IMR-90 (cell line): ENCODE measurements at regions not wholly inside any gene's neighbourhood (a gene's known extent, or its start where the extent isn't known, plus 50 kb on each side); places are given as distances from the start of the nearest gene placed in this dataset.

Source experiments
- ATAC-seq: fragments of 200-7000 bp; cut with Tn5 transposase; 2 replicates; pipeline ENCODE4 v1.9.1; 2020; ENCODE audit warnings: low read depth, mild to moderate bottlenecking, moderate library complexity
- BruUV-seq: library from RNA; stranded (reverse); fragments of 400-500 nt; replicated peaks from 2 replicates; lab custom pipeline; 2021; lab: Mats Ljungman, UMichigan
- CTCF ChIA-PET: fragments of 300-600 bp; formaldehyde crosslinking; extraction: SDS; loops from one replicate; lab custom pipeline; 2021; ENCODE audit warnings: antibody characterized with exemption; lab: Yijun Ruan, JAX
- POLR2A ChIA-PET: fragments of 300-600 bp; sonication (Branson Sonifier 250); formaldehyde crosslinking; loops from one replicate; lab custom pipeline; 2022; ENCODE audit warnings: antibody characterized with exemption; ENCODE audit not compliant: unreplicated experiment; lab: Charles Lee
- DNase-seq: peaks from one replicate; pipeline ENCODE4 v3.0.0; 2013
- H2AFZ ChIP-seq: replicated peaks from 2 replicates; pipeline ENCODE3; 2013; ENCODE audit warnings: low read length, mild to moderate bottlenecking; ENCODE audit not compliant: poor library complexity
- H2AK5ac ChIP-seq: 2 replicates; pipeline ENCODE4 v1.6.1; 2013; ENCODE audit warnings: low read depth, low read length, inconsistent platforms
- H2AK9ac ChIP-seq: replicated peaks from 2 replicates; pipeline ENCODE3; 2013; ENCODE audit warnings: mild to moderate bottlenecking, low read depth, low read length, moderate library complexity; ENCODE audit not compliant: poor library complexity
- H2BK120ac ChIP-seq: 2 replicates; pipeline ENCODE4 v1.6.1; 2013; ENCODE audit warnings: low read depth, low read length, inconsistent platforms
- H2BK15ac ChIP-seq: 3 replicates; pipeline ENCODE4 v1.6.1; 2013; ENCODE audit warnings: low read depth, low read length, inconsistent platforms
- H2BK20ac ChIP-seq: 2 replicates; pipeline ENCODE4 v1.6.1; 2013; ENCODE audit warnings: low read depth, mild to moderate bottlenecking, inconsistent platforms, low read length, moderate library complexity
- H2BK5ac ChIP-seq: 2 replicates; pipeline ENCODE4 v1.6.1; 2013; ENCODE audit warnings: mild to moderate bottlenecking, low read depth, low read length, inconsistent platforms; ENCODE audit not compliant: poor library complexity, severe bottlenecking
- H3K14ac ChIP-seq: replicated peaks from 2 replicates; pipeline ENCODE4 v1.6.1; 2013; ENCODE audit warnings: low read depth, low read length, inconsistent platforms
- H3K18ac ChIP-seq: 2 replicates; pipeline ENCODE4 v1.6.1; 2013; ENCODE audit warnings: low read depth, low read length, control low read depth
- H3K23ac ChIP-seq: 2 replicates; pipeline ENCODE4 v1.6.1; 2013; ENCODE audit warnings: low read depth, low read length, inconsistent platforms
- H3K27ac ChIP-seq: 2 replicates; pipeline ENCODE4 v1.5.1; 2013; ENCODE audit warnings: mild to moderate bottlenecking, control low read depth, low read length; ENCODE audit not compliant: insufficient read depth
- H3K27me3 ChIP-seq: 2 replicates; pipeline ENCODE4 v1.6.1; 2013; ENCODE audit warnings: low read length; ENCODE audit not compliant: control insufficient read depth, insufficient read depth
- H3K36me3 ChIP-seq: 2 replicates; pipeline ENCODE4 v1.6.1; 2013; ENCODE audit warnings: low read length, mixed read lengths; ENCODE audit not compliant: control insufficient read depth, insufficient read depth
- H3K4ac ChIP-seq: 2 replicates; pipeline ENCODE4 v1.6.1; 2013; ENCODE audit warnings: low read depth, low read length, inconsistent platforms
- H3K4me1 ChIP-seq: 2 replicates; pipeline ENCODE4 v1.6.1; 2013; ENCODE audit warnings: low read length, mixed read lengths; ENCODE audit not compliant: control insufficient read depth, insufficient read depth
- H3K4me2 ChIP-seq: 2 replicates; pipeline ENCODE4 v1.6.1; 2013; ENCODE audit warnings: low read depth, mild to moderate bottlenecking, control low read depth, low read length, moderate library complexity
- H3K4me3 ChIP-seq: 2 replicates; pipeline ENCODE4 v1.5.1; 2013; ENCODE audit warnings: low read depth, mild to moderate bottlenecking, control low read depth, low read length, moderate library complexity; ENCODE audit not compliant: insufficient read depth
- H3K56ac ChIP-seq: 2 replicates; pipeline ENCODE4 v1.6.1; 2013; ENCODE audit warnings: low read length, inconsistent platforms; ENCODE audit not compliant: insufficient read depth; ENCODE audit errors: extremely low read depth
- H3K79me1 ChIP-seq, 2 experiments: 2 replicates each; pipeline ENCODE4 v1.6.1; 2013; ENCODE audit warnings: low read length in 2 of 2, inconsistent platforms in 1 of 2, low read depth in 1 of 2
- H3K9ac ChIP-seq: 2 replicates; pipeline ENCODE4 v1.6.1; 2013; ENCODE audit warnings: low read depth, low read length, control low read depth
- H3K9me1 ChIP-seq: 2 replicates; pipeline ENCODE4 v1.6.1; 2013; ENCODE audit warnings: low read length, inconsistent platforms; ENCODE audit not compliant: insufficient read depth
- H3K9me3 ChIP-seq: 2 replicates; pipeline ENCODE4 v1.6.1; 2013; ENCODE audit warnings: low read length; ENCODE audit not compliant: control insufficient read depth, insufficient read depth
- H4K20me1 ChIP-seq: 2 replicates; pipeline ENCODE4 v1.6.1; 2013; ENCODE audit warnings: low read length, inconsistent platforms; ENCODE audit not compliant: insufficient read depth
- H4K5ac ChIP-seq: 2 replicates; pipeline ENCODE4 v1.6.1; 2013; ENCODE audit warnings: mild to moderate bottlenecking, low read depth, low read length, control low read depth
- H4K8ac ChIP-seq, 2 experiments: 2 replicates each; pipeline ENCODE4 v1.6.1; 2013; ENCODE audit warnings: low read depth in 2 of 2, low read length in 2 of 2, control low read depth in 1 of 2, inconsistent platforms in 1 of 2
- H4K91ac ChIP-seq: 2 replicates; pipeline ENCODE4 v1.6.1; 2013; ENCODE audit warnings: low read depth, low read length, inconsistent platforms; ENCODE audit not compliant: insufficient read depth
- BHLHE40 ChIP-seq: fragments of 150-350 bp; IDR thresholded peaks from 2 replicates; pipeline ENCODE4 v1.6.1; 2016; ENCODE audit warnings: mild to moderate bottlenecking, low read depth, low read length
- CEBPB ChIP-seq: IDR thresholded peaks from 2 replicates; pipeline ENCODE4 v1.6.1; 2012; ENCODE audit warnings: low read depth, low read length, improper control_type of control experiment
- CHD1 ChIP-seq: IDR thresholded peaks from 2 replicates; pipeline ENCODE4 v1.6.1; 2012; ENCODE audit warnings: low read depth, low read length, improper control_type of control experiment
- FOS ChIP-seq: fragments of 150-350 bp; IDR thresholded peaks from 2 replicates; pipeline ENCODE4 v1.6.1; 2016; ENCODE audit warnings: low read depth, low read length
- MAFK ChIP-seq: IDR thresholded peaks from 2 replicates; pipeline ENCODE4 v1.6.1; 2012; ENCODE audit warnings: low read depth, low read length, improper control_type of control experiment
- MAZ ChIP-seq: IDR thresholded peaks from 2 replicates; pipeline ENCODE4 v1.6.1; 2012; ENCODE audit warnings: low read depth, mild to moderate bottlenecking, low read length, improper control_type of control experiment, moderate library complexity, borderline replicate concordance
- NFE2L2 ChIP-seq: fragments of 150-350 bp; IDR thresholded peaks from 2 replicates; pipeline ENCODE4 v1.6.1; 2016; ENCODE audit warnings: low read depth, mild to moderate bottlenecking, low read length
- RAD21 ChIP-seq: IDR thresholded peaks from 2 replicates; pipeline ENCODE4 v1.6.1; 2012; ENCODE audit warnings: low read length, improper control_type of control experiment
- RCOR1 ChIP-seq: IDR thresholded peaks from 2 replicates; pipeline ENCODE4 v1.6.1; 2012; ENCODE audit warnings: mild to moderate bottlenecking, low read length, improper control_type of control experiment; ENCODE audit not compliant: insufficient replicate concordance
- SMC3 ChIP-seq: fragments of 150-350 bp; IDR thresholded peaks from 2 replicates; pipeline ENCODE4 v1.6.1; 2016; ENCODE audit warnings: low read depth, mild to moderate bottlenecking, antibody characterized with exemption, low read length, moderate library complexity
- WGBS, 2 experiments: methylation state at CpG; one replicate each; pipeline versions ENCODE4 v1.1.5 to v1.1.7; 2013; ENCODE audit warnings: missing lambda C conversion rate in 2 of 2; ENCODE audit not compliant: insufficient read length in 1 of 2; ENCODE audit errors: extremely low coverage in 2 of 2; 5-methylcytosine and 5-hydroxymethylcytosine counted together
- dilution Hi-C: fragments of 300-500 bp; cut with HindIII; formaldehyde crosslinking; loops from one replicate; pipeline ENCODE4 v1.14.3; 2018; ENCODE audit warnings: low sequenced_read_pairs; ENCODE audit not compliant: unreplicated experiment
- in situ Hi-C: fragments of 300-500 bp; cut with MboI; formaldehyde crosslinking; loops from 3 replicates; pipeline ENCODE4 v1.14.3; 2019; ENCODE audit warnings: low sequenced_read_pairs, inconsistent platforms, mixed read lengths
- intact Hi-C: fragments of 100-400 bp; cut with micrococcal nuclease; formaldehyde crosslinking; loops from 2 replicates; pipeline ENCODE4 v1.10.0; 2022
- TF ChIP-seq, protein P1 (sequence below): fragments of 150-350 bp; IDR thresholded peaks from 2 replicates; pipeline ENCODE4 v1.6.1; 2016; ENCODE audit warnings: low read depth, mild to moderate bottlenecking, low read length, moderate library complexity, borderline replicate concordance

GRCh38 chr13:76330761-76331160 lies 555.4 kb downstream of the KCTD12 start:
- Histone ChIP-seq H3K79me1 (no peaks in the 10 kb centered on the region), H4K8ac (no peak overlapping the region), H4K91ac (no peak overlapping the region), H2AFZ (no peak overlapping the region), H3K4ac (no peak overlapping the region), H3K9ac (no peak overlapping the region), H3K23ac (no peak overlapping the region), H3K9me3 (no peaks in the 10 kb centered on the region), H3K4me2 (no peak overlapping the region; the same call in 1 of the 2 replicates), H2BK120ac (no peak overlapping the region), H3K4me3 (no peak overlapping the region), H2AK5ac (no peak overlapping the region), H3K27ac (peak overlapping the region; percentile 32; the same call in 1 of the 2 replicates), H3K56ac (no peak overlapping the region), H2BK5ac (no peak overlapping the region), H2AK9ac (no peak overlapping the region), H2BK20ac (no peak overlapping the region), H3K4me1 (peaks cover 10% of the 10 kb centered on the region; the same call in 1 of the 2 replicates), H3K36me3 (no peaks in the 10 kb centered on the region), H2BK15ac (no peak overlapping the region), H4K5ac (no peak overlapping the region), H3K14ac (no peak overlapping the region), H3K18ac (no peak overlapping the region; the same call in 1 of the 2 replicates), H4K20me1 (no peaks in the 10 kb centered on the region), H3K27me3 (no peaks in the 10 kb centered on the region; the same call in 1 of the 2 replicates), H3K9me1 (no peaks in the 10 kb centered on the region)
- POLR2A ChIA-PET, result no interaction called here
- ATAC-seq (no peak), DNase-seq (no peak)
- intact Hi-C loops (no loop called here), in situ Hi-C loops (no loop called here), dilution Hi-C loops (no loop called here)
- CTCF ChIA-PET, result no interaction called here
- TF ChIP-seq, protein P1, sequence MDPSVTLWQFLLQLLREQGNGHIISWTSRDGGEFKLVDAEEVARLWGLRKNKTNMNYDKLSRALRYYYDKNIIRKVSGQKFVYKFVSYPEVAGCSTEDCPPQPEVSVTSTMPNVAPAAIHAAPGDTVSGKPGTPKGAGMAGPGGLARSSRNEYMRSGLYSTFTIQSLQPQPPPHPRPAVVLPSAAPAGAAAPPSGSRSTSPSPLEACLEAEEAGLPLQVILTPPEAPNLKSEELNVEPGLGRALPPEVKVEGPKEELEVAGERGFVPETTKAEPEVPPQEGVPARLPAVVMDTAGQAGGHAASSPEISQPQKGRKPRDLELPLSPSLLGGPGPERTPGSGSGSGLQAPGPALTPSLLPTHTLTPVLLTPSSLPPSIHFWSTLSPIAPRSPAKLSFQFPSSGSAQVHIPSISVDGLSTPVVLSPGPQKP, result no peak
- TF ChIP-seq NFE2L2, result no peak
- no peak for TF ChIP-seq RAD21
- TF ChIP-seq MAZ, result no peak
- no peak for TF ChIP-seq BHLHE40
- TF ChIP-seq CEBPB, result no peak
- no peak for TF ChIP-seq FOS
- no peak for TF ChIP-seq RCOR1
- TF ChIP-seq MAFK, result no peak
- no peak for TF ChIP-seq SMC3
- no peak for TF ChIP-seq CHD1
- BruUV-seq, result no TSS peak
- WGBS, 2 experiments, result no CpG with 5 or more reads among the region's 2 CpGs
